SK-N-SH treated with all-trans-retinoic acid at 6 μM for 48 hours (cell line): ENCODE measurements at regions not wholly inside any gene's neighbourhood (a gene's known extent, or its start where the extent isn't known, plus 50 kb on each side); places are given as distances from the start of the nearest gene placed in this dataset.

ENCODE experiments used
- ARNTL ChIP-seq: fragments of 450-650 bp; formaldehyde crosslinking; IDR thresholded peaks from 2 replicates; pipeline ENCODE4 v1.5.0; 2020; ENCODE audit warnings: low read depth, mild to moderate bottlenecking, moderate library complexity, borderline replicate concordance
- CREB5 ChIP-seq: fragments of 250-450 bp; sonication (Bioruptor Pico); IDR thresholded peaks from 2 replicates; pipeline ENCODE4 v1.5.1; 2020; ENCODE audit warnings: low read depth, mild to moderate bottlenecking, moderate library complexity
- CSDC2 ChIP-seq: fragments of 250-450 bp; sonication (Bioruptor Pico); IDR thresholded peaks from 2 replicates; pipeline ENCODE4 v1.5.0; 2020; ENCODE audit warnings: mild to moderate bottlenecking, moderate library complexity
- POU6F1 ChIP-seq: fragments of 250-450 bp; sonication (Bioruptor Pico); IDR thresholded peaks from 2 replicates; pipeline ENCODE4 v1.8.0; 2021; ENCODE audit warnings: low read depth, mild to moderate bottlenecking, moderate library complexity, borderline replicate concordance
- SNAI2 ChIP-seq: fragments of 250-450 bp; sonication (Bioruptor Pico); IDR thresholded peaks from 2 replicates; pipeline ENCODE4 v1.5.0; 2020; ENCODE audit warnings: mild to moderate bottlenecking, moderate library complexity
- ZNF70 ChIP-seq: fragments of 450-650 bp; formaldehyde crosslinking; IDR thresholded peaks from 2 replicates; pipeline ENCODE4 v1.5.0; 2020; ENCODE audit warnings: mild to moderate bottlenecking, moderate library complexity
- ZNF8 ChIP-seq: fragments of 450-650 bp; formaldehyde crosslinking; IDR thresholded peaks from 2 replicates; pipeline ENCODE4 v1.5.0; 2020; ENCODE audit warnings: mild to moderate bottlenecking, moderate library complexity
- TF ChIP-seq, protein P1 (sequence below): fragments of 250-450 bp; sonication (Bioruptor Pico); IDR thresholded peaks from 2 replicates; pipeline ENCODE4 v1.5.0; 2020; ENCODE audit warnings: mild to moderate bottlenecking, moderate library complexity

GRCh38 chr6:15986027-15986629, 142.8 kb upstream of the MYLIP start:
- TF ChIP-seq ZNF70 (no peak), CREB5 (CRISPR knock-in tag) (no peak), ZNF8 (CRISPR knock-in tag) (no peak), ARNTL (CRISPR knock-in tag) (no peak), POU6F1 (CRISPR knock-in tag) (no peak), CSDC2 (CRISPR knock-in tag) (no peak), SNAI2 (CRISPR knock-in tag) (no peak)
- TF ChIP-seq, protein P1, sequence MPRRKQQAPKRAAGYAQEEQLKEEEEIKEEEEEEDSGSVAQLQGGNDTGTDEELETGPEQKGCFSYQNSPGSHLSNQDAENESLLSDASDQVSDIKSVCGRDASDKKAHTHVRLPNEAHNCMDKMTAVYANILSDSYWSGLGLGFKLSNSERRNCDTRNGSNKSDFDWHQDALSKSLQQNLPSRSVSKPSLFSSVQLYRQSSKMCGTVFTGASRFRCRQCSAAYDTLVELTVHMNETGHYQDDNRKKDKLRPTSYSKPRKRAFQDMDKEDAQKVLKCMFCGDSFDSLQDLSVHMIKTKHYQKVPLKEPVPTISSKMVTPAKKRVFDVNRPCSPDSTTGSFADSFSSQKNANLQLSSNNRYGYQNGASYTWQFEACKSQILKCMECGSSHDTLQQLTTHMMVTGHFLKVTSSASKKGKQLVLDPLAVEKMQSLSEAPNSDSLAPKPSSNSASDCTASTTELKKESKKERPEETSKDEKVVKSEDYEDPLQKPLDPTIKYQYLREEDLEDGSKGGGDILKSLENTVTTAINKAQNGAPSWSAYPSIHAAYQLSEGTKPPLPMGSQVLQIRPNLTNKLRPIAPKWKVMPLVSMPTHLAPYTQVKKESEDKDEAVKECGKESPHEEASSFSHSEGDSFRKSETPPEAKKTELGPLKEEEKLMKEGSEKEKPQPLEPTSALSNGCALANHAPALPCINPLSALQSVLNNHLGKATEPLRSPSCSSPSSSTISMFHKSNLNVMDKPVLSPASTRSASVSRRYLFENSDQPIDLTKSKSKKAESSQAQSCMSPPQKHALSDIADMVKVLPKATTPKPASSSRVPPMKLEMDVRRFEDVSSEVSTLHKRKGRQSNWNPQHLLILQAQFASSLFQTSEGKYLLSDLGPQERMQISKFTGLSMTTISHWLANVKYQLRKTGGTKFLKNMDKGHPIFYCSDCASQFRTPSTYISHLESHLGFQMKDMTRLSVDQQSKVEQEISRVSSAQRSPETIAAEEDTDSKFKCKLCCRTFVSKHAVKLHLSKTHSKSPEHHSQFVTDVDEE (CRISPR knock-in tag) = no peak
